HepG2 (cell line): ENCODE measurements at regions not wholly inside any gene's neighbourhood (a gene's known extent, or its start where the extent isn't known, plus 50 kb on each side); places are given as distances from the start of the nearest gene placed in this dataset.

Source experiments
- ATAC-seq: fragments of 200-7000 bp; cut with Tn5 transposase; 3 replicates; pipeline ENCODE4 v1.9.1; 2020; ENCODE audit warnings: mild to moderate bottlenecking, moderate library complexity
- BruUV-seq: library from RNA; stranded (reverse); fragments of 400-500 nt; replicated peaks from 2 replicates; lab custom pipeline; 2021; lab: Mats Ljungman, UMichigan
- CTCF ChIA-PET: fragments of 300-600 bp; formaldehyde crosslinking; extraction: SDS; loops from one replicate; lab custom pipeline; 2021; ENCODE audit warnings: low total read pairs, inconsistent platforms, low intra/inter-chr PET ratio; lab: Yijun Ruan, JAX
- POLR2A ChIA-PET: fragments of 350-600 bp; sonication (Branson Sonifier 250); formaldehyde crosslinking; loops from one replicate; lab custom pipeline; 2020; ENCODE audit warnings: antibody characterized with exemption, inconsistent platforms; lab: Yijun Ruan, JAX
- DNase-seq: peaks from one replicate; pipeline ENCODE4 v3.0.0-alpha.2; 2015; ENCODE audit warnings: low spot score
- FAIRE-seq: peaks from 3 replicates; lab custom pipeline; 2011; peaks lifted over from hg19 to GRCh38; lab: Jason Lieb, UNC
- H2AFZ ChIP-seq: one replicate; pipeline ENCODE4 v1.6.1; 2011; ENCODE audit warnings: low read length, inconsistent platforms
- H3K27ac ChIP-seq: fragments of 300-600 bp; 3 replicates; pipeline ENCODE4 v1.8.0; 2011; ENCODE audit warnings: mixed run types, mild to moderate bottlenecking, mixed read lengths, low read length, inconsistent platforms; ENCODE audit not compliant: insufficient read depth; ENCODE audit errors: extremely low read length
- H3K27me3 ChIP-seq, 2 experiments: fragments of 200-600 bp in 1 of 2; 2 replicates in 1 of 2; 3 replicates in 1 of 2; pipeline versions ENCODE4 v1.6.0 to v1.8.0; 2011; ENCODE audit warnings: low read length in 2 of 2, mild to moderate bottlenecking in 2 of 2, moderate library complexity in 2 of 2, inconsistent platforms in 1 of 2; ENCODE audit not compliant: insufficient read depth in 2 of 2, control insufficient read depth in 1 of 2
- H3K36me3 ChIP-seq, 2 experiments: fragments of 200-600 bp in 1 of 2; replicated peaks in 1 of 2; 2 replicates in 1 of 2; 3 replicates in 1 of 2; pipeline versions ENCODE4 v1.5.1 to v1.8.0; 2011; ENCODE audit warnings: low read length in 2 of 2, inconsistent platforms in 1 of 2; ENCODE audit not compliant: insufficient read depth in 2 of 2, control insufficient read depth in 1 of 2
- H3K4me1 ChIP-seq: 2 replicates; pipeline ENCODE4 v1.5.1; 2012; ENCODE audit warnings: low read length, inconsistent platforms; ENCODE audit not compliant: insufficient read depth
- H3K4me2 ChIP-seq: 2 replicates; pipeline ENCODE4 v1.6.0; 2011; ENCODE audit warnings: low read depth, low read length, inconsistent platforms
- H3K4me3 ChIP-seq, 3 experiments: fragments of 200-600 bp in 1 of 3; sonication (generic), shearing (Covaris generic) in 1 of 3; replicated peaks in 1 of 3; 2 replicates each; pipeline ENCODE4 v1.5.1; 2011 to 2016; ENCODE audit warnings: low read length in 3 of 3, inconsistent platforms in 2 of 3, low read depth in 2 of 3, mild to moderate bottlenecking in 2 of 3, control low read depth in 1 of 3, mixed read lengths in 1 of 3; ENCODE audit not compliant: insufficient read depth in 1 of 3
- H3K79me2 ChIP-seq: one replicate; pipeline ENCODE4 v1.6.1; 2011; ENCODE audit warnings: low read length, inconsistent platforms; ENCODE audit not compliant: insufficient read depth
- H3K9ac ChIP-seq: 2 replicates; pipeline ENCODE4 v1.6.0; 2011; ENCODE audit warnings: mild to moderate bottlenecking, low read depth, low read length, inconsistent platforms; ENCODE audit not compliant: insufficient read depth
- H3K9me3 ChIP-seq: 2 replicates; pipeline ENCODE4 v1.5.1; 2012; ENCODE audit warnings: mild to moderate bottlenecking, low read length
- H4K20me1 ChIP-seq: 2 replicates; pipeline ENCODE4 v1.6.0; 2011; ENCODE audit warnings: inconsistent platforms, mild to moderate bottlenecking, low read length, moderate library complexity; ENCODE audit not compliant: insufficient read depth
- HHEX ChIP-seq: IDR thresholded peaks from 2 replicates; pipeline ENCODE4 v1.6.1; 2016; ENCODE audit warnings: control low read depth
- TBL1XR1 ChIP-seq: fragments of 150-350 bp; IDR thresholded peaks from 2 replicates; pipeline ENCODE4 v1.6.1; 2014; ENCODE audit warnings: borderline replicate concordance, low read length; ENCODE audit not compliant: partially characterized antibody
- ZNF207 ChIP-seq: fragments of 450-650 bp; IDR thresholded peaks from 2 replicates; pipeline ENCODE4 v1.6.1; 2016; ENCODE audit warnings: antibody characterized with exemption, borderline replicate concordance
- ZSCAN25 ChIP-seq: sonication (generic); formaldehyde crosslinking; IDR thresholded peaks from 2 replicates; pipeline ENCODE4 v1.8.0; 2022; ENCODE audit warnings: mild to moderate bottlenecking, missing genetic modification reagents
- WGBS: methylation state at CpG from one replicate; pipeline ENCODE4 v1.1.6; 2017; ENCODE audit warnings: low lambda C conversion rate; 5-methylcytosine and 5-hydroxymethylcytosine counted together
- in situ Hi-C: cut with HindIII; loops from 2 replicates; pipeline ENCODE4 v1.10.0; 2017; ENCODE audit warnings: low pct_unique_long_range_greater_than_20kb; ENCODE audit not compliant: extremely low pct_ligation_motif_present
- intact Hi-C: fragments of 100-400 bp; cut with micrococcal nuclease; formaldehyde crosslinking; loops from one replicate; pipeline ENCODE4 v1.10.0; 2022; ENCODE audit not compliant: unreplicated experiment
- TF ChIP-seq, protein P1 (sequence below): sonication (generic); formaldehyde crosslinking; IDR thresholded peaks from 2 replicates; pipeline ENCODE4 v1.4.0; 2020; ENCODE audit warnings: mild to moderate bottlenecking, missing genetic modification reagents, borderline replicate concordance

DNA sequence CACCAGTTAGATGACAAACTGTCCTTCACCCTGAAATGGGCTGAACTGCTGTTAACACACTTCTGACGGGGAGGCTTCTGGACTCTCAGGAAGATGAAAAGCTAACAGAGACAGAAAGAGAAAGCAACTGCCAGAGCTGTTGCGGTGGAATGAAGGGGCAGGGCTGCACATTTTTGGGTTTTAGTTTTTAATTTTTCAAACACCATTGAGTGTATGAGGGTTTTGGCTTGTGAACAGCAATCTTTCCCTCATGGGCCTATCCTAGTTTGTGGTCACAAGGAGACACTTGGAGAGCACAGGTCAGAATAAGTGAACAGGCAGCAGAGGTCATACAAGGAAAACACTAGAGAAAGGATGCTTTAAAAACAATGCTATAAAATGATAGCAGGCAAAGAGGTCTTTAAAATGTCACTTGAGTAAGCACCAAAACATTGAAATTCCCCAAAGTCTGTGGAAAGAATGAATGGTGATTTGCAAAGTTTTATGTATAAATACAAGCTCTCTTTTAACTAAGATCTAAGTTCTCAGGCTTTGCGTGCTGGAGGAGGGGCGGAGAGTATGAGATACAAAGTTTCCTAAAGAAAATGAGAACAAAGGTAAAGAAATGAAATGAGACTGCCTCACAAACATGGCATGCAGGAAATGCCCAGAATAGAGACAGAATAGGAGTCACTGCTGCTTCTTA lies 101.4 kb upstream of the GLI3 start:
- in situ Hi-C loops (no loop called here), intact Hi-C loops (no loop called here)
- no peaks in the 10 kb centered on the region for H4K20me1 ChIP-seq
- H3K4me2 ChIP-seq = no peak overlapping the region
- H2AFZ ChIP-seq = no peak overlapping the region
- BruUV-seq = no TSS peak
- WGBS = 5% methylated on average over 4 of the region's 4 CpGs
- H3K36me3 ChIP-seq = no peaks in the 10 kb centered on the region
- no peak overlapping the region for H3K27ac ChIP-seq
- CTCF ChIA-PET = no interaction called here
- H3K79me2 ChIP-seq = no peaks in the 10 kb centered on the region
- FAIRE-seq = no peak
- POLR2A ChIA-PET = no interaction called here
- ATAC-seq = no peak
- no peaks in the 10 kb centered on the region for H3K27me3 ChIP-seq
- no peaks in the 10 kb centered on the region for H3K4me1 ChIP-seq
- no peak overlapping the region for H3K4me3 ChIP-seq
- no peak for DNase-seq
- no peaks in the 10 kb centered on the region for H3K9me3 ChIP-seq
- no peak overlapping the region for H3K9ac ChIP-seq
- no peak for TF ChIP-seq ZSCAN25 (CRISPR knock-in tag)
- no peak for TF ChIP-seq TBL1XR1
- TF ChIP-seq HHEX (CRISPR knock-in tag) = no peak
- no peak for TF ChIP-seq ZNF207
- TF ChIP-seq, protein P1, sequence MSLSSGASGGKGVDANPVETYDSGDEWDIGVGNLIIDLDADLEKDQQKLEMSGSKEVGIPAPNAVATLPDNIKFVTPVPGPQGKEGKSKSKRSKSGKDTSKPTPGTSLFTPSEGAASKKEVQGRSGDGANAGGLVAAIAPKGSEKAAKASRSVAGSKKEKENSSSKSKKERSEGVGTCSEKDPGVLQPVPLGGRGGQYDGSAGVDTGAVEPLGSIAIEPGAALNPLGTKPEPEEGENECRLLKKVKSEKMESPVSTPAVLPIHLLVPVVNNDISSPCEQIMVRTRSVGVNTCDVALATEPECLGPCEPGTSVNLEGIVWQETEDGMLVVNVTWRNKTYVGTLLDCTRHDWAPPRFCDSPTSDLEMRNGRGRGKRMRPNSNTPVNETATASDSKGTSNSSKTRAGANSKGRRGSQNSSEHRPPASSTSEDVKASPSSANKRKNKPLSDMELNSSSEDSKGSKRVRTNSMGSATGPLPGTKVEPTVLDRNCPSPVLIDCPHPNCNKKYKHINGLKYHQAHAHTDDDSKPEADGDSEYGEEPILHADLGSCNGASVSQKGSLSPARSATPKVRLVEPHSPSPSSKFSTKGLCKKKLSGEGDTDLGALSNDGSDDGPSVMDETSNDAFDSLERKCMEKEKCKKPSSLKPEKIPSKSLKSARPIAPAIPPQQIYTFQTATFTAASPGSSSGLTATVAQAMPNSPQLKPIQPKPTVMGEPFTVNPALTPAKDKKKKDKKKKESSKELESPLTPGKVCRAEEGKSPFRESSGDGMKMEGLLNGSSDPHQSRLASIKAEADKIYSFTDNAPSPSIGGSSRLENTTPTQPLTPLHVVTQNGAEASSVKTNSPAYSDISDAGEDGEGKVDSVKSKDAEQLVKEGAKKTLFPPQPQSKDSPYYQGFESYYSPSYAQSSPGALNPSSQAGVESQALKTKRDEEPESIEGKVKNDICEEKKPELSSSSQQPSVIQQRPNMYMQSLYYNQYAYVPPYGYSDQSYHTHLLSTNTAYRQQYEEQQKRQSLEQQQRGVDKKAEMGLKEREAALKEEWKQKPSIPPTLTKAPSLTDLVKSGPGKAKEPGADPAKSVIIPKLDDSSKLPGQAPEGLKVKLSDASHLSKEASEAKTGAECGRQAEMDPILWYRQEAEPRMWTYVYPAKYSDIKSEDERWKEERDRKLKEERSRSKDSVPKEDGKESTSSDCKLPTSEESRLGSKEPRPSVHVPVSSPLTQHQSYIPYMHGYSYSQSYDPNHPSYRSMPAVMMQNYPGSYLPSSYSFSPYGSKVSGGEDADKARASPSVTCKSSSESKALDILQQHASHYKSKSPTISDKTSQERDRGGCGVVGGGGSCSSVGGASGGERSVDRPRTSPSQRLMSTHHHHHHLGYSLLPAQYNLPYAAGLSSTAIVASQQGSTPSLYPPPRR = no peak
